ENCODE measurements at regions not wholly inside any gene's neighbourhood (a gene's known extent, or its start where the extent isn't known, plus 50 kb on each side); places are given as distances from the start of the nearest gene placed in this dataset.

GRCh38 chr14:89639687-89640086, 222.7 kb upstream of the FOXN3 start:
- no peak for TF ChIP-seq CTCF (IDR thresholded peaks at IDR 0.05)

GRCh38 chr14:89638891-89639290, 221.9 kb upstream of the FOXN3 start:
- no peak overlapping the region for H3K4me3 ChIP-seq
- H3K9me3 ChIP-seq, result peaks cover 0 to 7% (median 0%) of the 10 kb centered on the region in 11 donors
- peaks cover 0 to 4% (median 0%) of the 10 kb centered on the region in 9 donors for H3K4me1 ChIP-seq
- H3K36me3 ChIP-seq, result no peaks in the 10 kb centered on the region
- intact Hi-C loops (cut with DNase I), result no loop called here
- ATAC-seq (no peak), DNase-seq (no peak)
- WGBS, 2 donors, result 67 to 72% methylated on average over 4 of the region's 4 CpGs
- no peak overlapping the region for H3K27ac ChIP-seq
- H3K27me3 ChIP-seq, result no peaks in the 10 kb centered on the region
- no peak for TF ChIP-seq CTCF (IDR thresholded peaks at IDR 0.05)

More at GRCh38 chr14:89639687-89640086, 222.7 kb upstream of the FOXN3 start:
- Histone ChIP-seq H3K36me3 (no peaks in the 10 kb centered on the region), H3K4me1 (peaks cover 0 to 4% (median 0%) of the 10 kb centered on the region in 9 donors), H3K27me3 (no peaks in the 10 kb centered on the region), H3K4me3 (no peak overlapping the region), H3K27ac (no peak overlapping the region), H3K9me3 (peaks cover 0 to 7% (median 0%) of the 10 kb centered on the region in 11 donors)
- 93 to 98% methylated on average over 1 of the region's 1 CpG for WGBS, 2 donors
- no peak for ATAC-seq
- no peak for DNase-seq
- intact Hi-C loops (cut with DNase I), result no loop called here

- no peak for ATAC-seq
- DNase-seq, result no peak
- 69 to 71% methylated on average over 2 of the region's 2 CpGs for WGBS, 2 donors
- Histone ChIP-seq H3K4me1 (peaks cover 0 to 4% (median 0%) of the 10 kb centered on the region in 9 donors), H3K4me3 (no peak overlapping the region), H3K9me3 (peaks cover 0 to 7% (median 0%) of the 10 kb centered on the region in 11 donors), H3K27ac (no peak overlapping the region), H3K36me3 (no peaks in the 10 kb centered on the region), H3K27me3 (no peaks in the 10 kb centered on the region)
- intact Hi-C loops (cut with DNase I), result no loop called here
- no peak for TF ChIP-seq CTCF (IDR thresholded peaks at IDR 0.05)
Measured at GRCh38 chr14:89637581-89637980, 220.5 kb upstream of the FOXN3 start.

DNA sequence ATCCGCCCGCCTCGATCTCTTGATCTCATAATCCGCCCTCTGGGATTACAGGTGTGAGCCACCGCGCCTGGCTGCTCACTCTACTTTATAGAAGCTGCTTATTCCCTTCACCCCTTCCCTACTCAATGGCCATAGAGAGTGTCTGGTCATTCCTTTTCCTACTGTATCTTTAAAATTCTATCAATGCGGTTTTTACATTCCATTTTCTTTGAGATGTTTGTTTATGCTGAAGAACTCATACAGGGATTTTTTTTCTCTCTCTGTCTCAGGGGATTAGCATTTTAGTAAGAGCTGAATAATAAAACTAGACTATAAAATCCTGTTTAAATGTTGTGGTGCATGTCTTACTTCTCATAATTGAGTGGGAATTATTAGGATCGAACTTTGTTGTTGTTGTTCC, 218.6 kb upstream of the FOXN3 start:
- ATAC-seq, result no peak
- Histone ChIP-seq H3K9me3 (peaks cover 0 to 7% (median 0%) of the 10 kb centered on the region in 11 donors), H3K4me3 (no peak overlapping the region), H3K36me3 (no peaks in the 10 kb centered on the region), H3K27me3 (no peaks in the 10 kb centered on the region), H3K4me1 (peaks cover 0 to 4% (median 0%) of the 10 kb centered on the region in 9 donors), H3K27ac (no peak overlapping the region)
- intact Hi-C loops (cut with DNase I), result no loop called here
- no peak for TF ChIP-seq CTCF (IDR thresholded peaks at IDR 0.05)
- no peak for DNase-seq
- WGBS, 2 donors, result 91 to 92% methylated on average over 8 of the region's 8 CpGs
